ENCODE measurements at regions not wholly inside any gene's neighbourhood (a gene's known extent, or its start where the extent isn't known, plus 50 kb on each side); places are given as distances from the start of the nearest gene placed in this dataset.

GRCh38 chr5:111004291-111004690, 67.2 kb upstream of the TSLP start:
- TF ChIP-seq, protein P1, sequence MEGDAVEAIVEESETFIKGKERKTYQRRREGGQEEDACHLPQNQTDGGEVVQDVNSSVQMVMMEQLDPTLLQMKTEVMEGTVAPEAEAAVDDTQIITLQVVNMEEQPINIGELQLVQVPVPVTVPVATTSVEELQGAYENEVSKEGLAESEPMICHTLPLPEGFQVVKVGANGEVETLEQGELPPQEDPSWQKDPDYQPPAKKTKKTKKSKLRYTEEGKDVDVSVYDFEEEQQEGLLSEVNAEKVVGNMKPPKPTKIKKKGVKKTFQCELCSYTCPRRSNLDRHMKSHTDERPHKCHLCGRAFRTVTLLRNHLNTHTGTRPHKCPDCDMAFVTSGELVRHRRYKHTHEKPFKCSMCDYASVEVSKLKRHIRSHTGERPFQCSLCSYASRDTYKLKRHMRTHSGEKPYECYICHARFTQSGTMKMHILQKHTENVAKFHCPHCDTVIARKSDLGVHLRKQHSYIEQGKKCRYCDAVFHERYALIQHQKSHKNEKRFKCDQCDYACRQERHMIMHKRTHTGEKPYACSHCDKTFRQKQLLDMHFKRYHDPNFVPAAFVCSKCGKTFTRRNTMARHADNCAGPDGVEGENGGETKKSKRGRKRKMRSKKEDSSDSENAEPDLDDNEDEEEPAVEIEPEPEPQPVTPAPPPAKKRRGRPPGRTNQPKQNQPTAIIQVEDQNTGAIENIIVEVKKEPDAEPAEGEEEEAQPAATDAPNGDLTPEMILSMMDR (IDR thresholded peaks at IDR 0.05 in 4 of 5, conservative IDR thresholded peaks at IDR 0.05 in 1 of 5): no peak
- no peak for TF ChIP-seq POLR2A (IDR thresholded peaks at IDR 0.05)

Measured in gastrocnemius medialis (tissue), 4 donors.